IMR-90 (cell line): ENCODE measurements at regions not wholly inside any gene's neighbourhood (a gene's known extent, or its start where the extent isn't known, plus 50 kb on each side); places are given as distances from the start of the nearest gene placed in this dataset.

Experiments
- ATAC-seq: fragments of 200-7000 bp; cut with Tn5 transposase; 2 replicates; pipeline ENCODE4 v1.9.1; 2020; ENCODE audit warnings: low read depth, mild to moderate bottlenecking, moderate library complexity
- BruUV-seq: library from RNA; stranded (reverse); fragments of 400-500 nt; replicated peaks from 2 replicates; lab custom pipeline; 2021; lab: Mats Ljungman, UMichigan
- CTCF ChIA-PET: fragments of 300-600 bp; formaldehyde crosslinking; extraction: SDS; loops from one replicate; lab custom pipeline; 2021; ENCODE audit warnings: antibody characterized with exemption; lab: Yijun Ruan, JAX
- POLR2A ChIA-PET: fragments of 300-600 bp; sonication (Branson Sonifier 250); formaldehyde crosslinking; loops from one replicate; lab custom pipeline; 2022; ENCODE audit warnings: antibody characterized with exemption; ENCODE audit not compliant: unreplicated experiment; lab: Charles Lee
- DNase-seq: peaks from one replicate; pipeline ENCODE4 v3.0.0; 2013
- H2AFZ ChIP-seq: replicated peaks from 2 replicates; pipeline ENCODE3; 2013; ENCODE audit warnings: low read length, mild to moderate bottlenecking; ENCODE audit not compliant: poor library complexity
- H2AK5ac ChIP-seq: 2 replicates; pipeline ENCODE4 v1.6.1; 2013; ENCODE audit warnings: low read depth, low read length, inconsistent platforms
- H2AK9ac ChIP-seq: replicated peaks from 2 replicates; pipeline ENCODE3; 2013; ENCODE audit warnings: mild to moderate bottlenecking, low read depth, low read length, moderate library complexity; ENCODE audit not compliant: poor library complexity
- H2BK120ac ChIP-seq: 2 replicates; pipeline ENCODE4 v1.6.1; 2013; ENCODE audit warnings: low read depth, low read length, inconsistent platforms
- H2BK15ac ChIP-seq: 3 replicates; pipeline ENCODE4 v1.6.1; 2013; ENCODE audit warnings: low read depth, low read length, inconsistent platforms
- H2BK20ac ChIP-seq: 2 replicates; pipeline ENCODE4 v1.6.1; 2013; ENCODE audit warnings: low read depth, mild to moderate bottlenecking, inconsistent platforms, low read length, moderate library complexity
- H2BK5ac ChIP-seq: 2 replicates; pipeline ENCODE4 v1.6.1; 2013; ENCODE audit warnings: mild to moderate bottlenecking, low read depth, low read length, inconsistent platforms; ENCODE audit not compliant: poor library complexity, severe bottlenecking
- H3K14ac ChIP-seq: replicated peaks from 2 replicates; pipeline ENCODE4 v1.6.1; 2013; ENCODE audit warnings: low read depth, low read length, inconsistent platforms
- H3K18ac ChIP-seq: 2 replicates; pipeline ENCODE4 v1.6.1; 2013; ENCODE audit warnings: low read depth, low read length, control low read depth
- H3K23ac ChIP-seq: 2 replicates; pipeline ENCODE4 v1.6.1; 2013; ENCODE audit warnings: low read depth, low read length, inconsistent platforms
- H3K27ac ChIP-seq: 2 replicates; pipeline ENCODE4 v1.5.1; 2013; ENCODE audit warnings: mild to moderate bottlenecking, control low read depth, low read length; ENCODE audit not compliant: insufficient read depth
- H3K27me3 ChIP-seq: 2 replicates; pipeline ENCODE4 v1.6.1; 2013; ENCODE audit warnings: low read length; ENCODE audit not compliant: control insufficient read depth, insufficient read depth
- H3K36me3 ChIP-seq: 2 replicates; pipeline ENCODE4 v1.6.1; 2013; ENCODE audit warnings: low read length, mixed read lengths; ENCODE audit not compliant: control insufficient read depth, insufficient read depth
- H3K4ac ChIP-seq: 2 replicates; pipeline ENCODE4 v1.6.1; 2013; ENCODE audit warnings: low read depth, low read length, inconsistent platforms
- H3K4me1 ChIP-seq: 2 replicates; pipeline ENCODE4 v1.6.1; 2013; ENCODE audit warnings: low read length, mixed read lengths; ENCODE audit not compliant: control insufficient read depth, insufficient read depth
- H3K4me2 ChIP-seq: 2 replicates; pipeline ENCODE4 v1.6.1; 2013; ENCODE audit warnings: low read depth, mild to moderate bottlenecking, control low read depth, low read length, moderate library complexity
- H3K4me3 ChIP-seq: 2 replicates; pipeline ENCODE4 v1.5.1; 2013; ENCODE audit warnings: low read depth, mild to moderate bottlenecking, control low read depth, low read length, moderate library complexity; ENCODE audit not compliant: insufficient read depth
- H3K56ac ChIP-seq: 2 replicates; pipeline ENCODE4 v1.6.1; 2013; ENCODE audit warnings: low read length, inconsistent platforms; ENCODE audit not compliant: insufficient read depth; ENCODE audit errors: extremely low read depth
- H3K79me1 ChIP-seq, 2 experiments: 2 replicates each; pipeline ENCODE4 v1.6.1; 2013; ENCODE audit warnings: low read length in 2 of 2, inconsistent platforms in 1 of 2, low read depth in 1 of 2
- H3K9ac ChIP-seq: 2 replicates; pipeline ENCODE4 v1.6.1; 2013; ENCODE audit warnings: low read depth, low read length, control low read depth
- H3K9me1 ChIP-seq: 2 replicates; pipeline ENCODE4 v1.6.1; 2013; ENCODE audit warnings: low read length, inconsistent platforms; ENCODE audit not compliant: insufficient read depth
- H3K9me3 ChIP-seq: 2 replicates; pipeline ENCODE4 v1.6.1; 2013; ENCODE audit warnings: low read length; ENCODE audit not compliant: control insufficient read depth, insufficient read depth
- H4K20me1 ChIP-seq: 2 replicates; pipeline ENCODE4 v1.6.1; 2013; ENCODE audit warnings: low read length, inconsistent platforms; ENCODE audit not compliant: insufficient read depth
- H4K5ac ChIP-seq: 2 replicates; pipeline ENCODE4 v1.6.1; 2013; ENCODE audit warnings: mild to moderate bottlenecking, low read depth, low read length, control low read depth
- H4K8ac ChIP-seq, 2 experiments: 2 replicates each; pipeline ENCODE4 v1.6.1; 2013; ENCODE audit warnings: low read depth in 2 of 2, low read length in 2 of 2, control low read depth in 1 of 2, inconsistent platforms in 1 of 2
- H4K91ac ChIP-seq: 2 replicates; pipeline ENCODE4 v1.6.1; 2013; ENCODE audit warnings: low read depth, low read length, inconsistent platforms; ENCODE audit not compliant: insufficient read depth
- FOS ChIP-seq: fragments of 150-350 bp; IDR thresholded peaks from 2 replicates; pipeline ENCODE4 v1.6.1; 2016; ENCODE audit warnings: low read depth, low read length
- MAFK ChIP-seq: IDR thresholded peaks from 2 replicates; pipeline ENCODE4 v1.6.1; 2012; ENCODE audit warnings: low read depth, low read length, improper control_type of control experiment
- NFE2L2 ChIP-seq: fragments of 150-350 bp; IDR thresholded peaks from 2 replicates; pipeline ENCODE4 v1.6.1; 2016; ENCODE audit warnings: low read depth, mild to moderate bottlenecking, low read length
- RFX5 ChIP-seq: IDR thresholded peaks from 2 replicates; pipeline ENCODE4 v1.8.0; 2012; ENCODE audit warnings: low read depth, mild to moderate bottlenecking, low read length, moderate library complexity
- WGBS, 2 experiments: methylation state at CpG; one replicate each; pipeline versions ENCODE4 v1.1.5 to v1.1.7; 2013; ENCODE audit warnings: missing lambda C conversion rate in 2 of 2; ENCODE audit not compliant: insufficient read length in 1 of 2; ENCODE audit errors: extremely low coverage in 2 of 2; 5-methylcytosine and 5-hydroxymethylcytosine counted together
- dilution Hi-C: fragments of 300-500 bp; cut with HindIII; formaldehyde crosslinking; loops from one replicate; pipeline ENCODE4 v1.14.3; 2018; ENCODE audit warnings: low sequenced_read_pairs; ENCODE audit not compliant: unreplicated experiment
- in situ Hi-C: fragments of 300-500 bp; cut with MboI; formaldehyde crosslinking; loops from 3 replicates; pipeline ENCODE4 v1.14.3; 2019; ENCODE audit warnings: low sequenced_read_pairs, inconsistent platforms, mixed read lengths
- intact Hi-C: fragments of 100-400 bp; cut with micrococcal nuclease; formaldehyde crosslinking; loops from 2 replicates; pipeline ENCODE4 v1.10.0; 2022

GRCh38 chr6:92184933-92185332 is 1234.4 kb downstream of the EPHA7 start:
- no peak for TF ChIP-seq NFE2L2
- no peak for TF ChIP-seq MAFK
- no peak for TF ChIP-seq FOS
- no peak for TF ChIP-seq RFX5
- in situ Hi-C loops, result no loop called here
- DNase-seq (no peak), ATAC-seq (no peak)
- Histone ChIP-seq H3K4me3 (no peak overlapping the region), H3K4me1 (no peaks in the 10 kb centered on the region), H3K9me1 (no peaks in the 10 kb centered on the region), H4K20me1 (no peaks in the 10 kb centered on the region), H3K27ac (no peak overlapping the region), H3K9ac (no peak overlapping the region), H2AFZ (no peak overlapping the region), H3K36me3 (no peaks in the 10 kb centered on the region), H3K4me2 (no peak overlapping the region), H4K91ac (no peak overlapping the region), H3K9me3 (no peaks in the 10 kb centered on the region), H2BK5ac (no peak overlapping the region), H2BK20ac (no peak overlapping the region), H3K23ac (no peak overlapping the region), H4K8ac (no peak overlapping the region), H2AK5ac (no peak overlapping the region), H3K14ac (no peak overlapping the region), H2AK9ac (no peak overlapping the region), H3K4ac (no peak overlapping the region), H3K56ac (no peak overlapping the region), H4K5ac (no peak overlapping the region), H2BK15ac (no peak overlapping the region), H3K18ac (no peak overlapping the region), H2BK120ac (no peak overlapping the region), H3K79me1 (no peaks in the 10 kb centered on the region), H3K27me3 (no peaks in the 10 kb centered on the region)
- dilution Hi-C loops, result no loop called here
- ChIA-PET POLR2A (no interaction called here), CTCF (no interaction called here)
- no TSS peak for BruUV-seq
- intact Hi-C loops, result no loop called here
- WGBS, 2 experiments, result no CpG with 5 or more reads among the region's 3 CpGs
